H1 (cell line): ENCODE measurements at regions not wholly inside any gene's neighbourhood (a gene's known extent, or its start where the extent isn't known, plus 50 kb on each side); places are given as distances from the start of the nearest gene placed in this dataset.

Experiments used
- CTCF ChIA-PET: fragments of 300-600 bp; sonication (Branson Sonifier 250); formaldehyde crosslinking; loops from one replicate; lab custom pipeline; 2021; ENCODE audit not compliant: partially characterized antibody; lab: Charles Lee
- POLR2A ChIA-PET: fragments of 300-600 bp; sonication (Branson Sonifier 250); formaldehyde crosslinking; loops from one replicate; lab custom pipeline; 2021; ENCODE audit warnings: inconsistent platforms; ENCODE audit not compliant: partially characterized antibody; lab: Charles Lee
- DNase-seq, 2 experiments: peaks; one replicate each; pipeline versions ENCODE4 v3.0.0 to v3.0.0-alpha.2; 2010 to 2022; ENCODE audit warnings: low spot score in 2 of 2, low read depth in 1 of 2, mixed read lengths in 1 of 2
- FAIRE-seq: peaks from 2 replicates; lab custom pipeline; 2011; peaks lifted over from hg19 to GRCh38; lab: Jason Lieb, UNC
- H2AFZ ChIP-seq: 2 replicates; pipeline ENCODE4 v1.8.1; 2012; ENCODE audit warnings: low read length, inconsistent platforms
- H2AK5ac ChIP-seq: 2 replicates; pipeline ENCODE4 v1.6.1; 2013; ENCODE audit warnings: low read depth, low read length
- H2BK120ac ChIP-seq: replicated peaks from 2 replicates; pipeline ENCODE3; 2013; ENCODE audit warnings: low read depth, low read length, inconsistent platforms
- H2BK12ac ChIP-seq: 2 replicates; pipeline ENCODE4 v1.6.1; 2013; ENCODE audit warnings: low read depth, low read length
- H2BK15ac ChIP-seq: 2 replicates; pipeline ENCODE4 v1.6.1; 2013; ENCODE audit warnings: low read length
- H2BK20ac ChIP-seq: 2 replicates; pipeline ENCODE4 v1.6.1; 2013; ENCODE audit warnings: low read length
- H2BK5ac ChIP-seq: 2 replicates; pipeline ENCODE4 v1.6.1; 2013; ENCODE audit warnings: low read depth, low read length
- H3K14ac ChIP-seq: 2 replicates; pipeline ENCODE4 v1.6.1; 2013; ENCODE audit warnings: inconsistent platforms; ENCODE audit not compliant: insufficient read length
- H3K18ac ChIP-seq: 2 replicates; pipeline ENCODE4 v1.6.1; 2013; ENCODE audit warnings: low read length; ENCODE audit errors: extremely low read depth
- H3K23ac ChIP-seq: 2 replicates; pipeline ENCODE4 v1.6.1; 2013; ENCODE audit warnings: inconsistent platforms; ENCODE audit not compliant: insufficient read length
- H3K23me2 ChIP-seq: 2 replicates; pipeline ENCODE4 v1.6.1; 2013; ENCODE audit warnings: low read depth, low read length
- H3K27ac ChIP-seq: 2 replicates; pipeline ENCODE4 v1.6.1; 2011; ENCODE audit warnings: low read depth, low read length, inconsistent platforms
- H3K27me3 ChIP-seq, 4 experiments: replicated peaks in 1 of 4; 1 replicate in 1 of 4; 2 replicates in 3 of 4; pipeline versions ENCODE4 v1.6.1 to v1.8.1; 2011 to 2013; ENCODE audit warnings: low read length in 3 of 4, mild to moderate bottlenecking in 3 of 4, inconsistent platforms in 2 of 4, mixed read lengths in 2 of 4, moderate library complexity in 1 of 4; ENCODE audit not compliant: control insufficient read depth in 3 of 4, insufficient read depth in 3 of 4; ENCODE audit errors: extremely low read depth in 1 of 4
- H3K36me3 ChIP-seq, 4 experiments: 2 replicates each; pipeline versions ENCODE4 v1.6.1 to v1.8.1; 2011 to 2013; ENCODE audit warnings: mild to moderate bottlenecking in 4 of 4, low read length in 3 of 4, moderate library complexity in 2 of 4, control low read depth in 1 of 4, inconsistent platforms in 1 of 4; ENCODE audit not compliant: insufficient read depth in 4 of 4, control insufficient read depth in 2 of 4
- H3K4ac ChIP-seq: replicated peaks from 2 replicates; pipeline ENCODE3; 2013; ENCODE audit warnings: low read length, low read depth, mixed read lengths, inconsistent platforms; ENCODE audit not compliant: insufficient read length
- H3K4me1 ChIP-seq, 4 experiments: replicated peaks in 1 of 4; 1 replicate in 1 of 4; 2 replicates in 3 of 4; pipeline versions ENCODE4 v1.6.1 to v1.8.1; 2011 to 2013; ENCODE audit warnings: low read length in 3 of 4, inconsistent platforms in 2 of 4, mixed read lengths in 1 of 4; ENCODE audit not compliant: insufficient read depth in 4 of 4, control insufficient read depth in 3 of 4
- H3K4me2 ChIP-seq, 2 experiments: 2 replicates each; pipeline versions ENCODE4 v1.6.1 to v1.8.1; 2011 to 2013; ENCODE audit warnings: low read depth in 2 of 2, low read length in 2 of 2, control low read depth in 1 of 2, inconsistent platforms in 1 of 2, mild to moderate bottlenecking in 1 of 2; ENCODE audit not compliant: insufficient read depth in 1 of 2
- H3K4me3 ChIP-seq, 4 experiments: fragments of 200-600, 300-600 bp in 1 of 4; sonication (generic), shearing (Covaris generic), sonication (Bioruptor Twin) in 1 of 4; 2 replicates each; pipeline versions ENCODE4 v1.5.1 to v1.8.1; 2011 to 2016; ENCODE audit warnings: low read length in 4 of 4, low read depth in 3 of 4, control low read depth in 2 of 4, inconsistent platforms in 2 of 4, mild to moderate bottlenecking in 2 of 4, mixed read lengths in 1 of 4, moderate library complexity in 1 of 4; ENCODE audit not compliant: insufficient read depth in 2 of 4; ENCODE audit errors: extremely low read depth in 1 of 4
- H3K56ac ChIP-seq: replicated peaks from 2 replicates; pipeline ENCODE3; 2013; ENCODE audit warnings: low read depth, mild to moderate bottlenecking, mixed read lengths, low read length, inconsistent platforms; ENCODE audit not compliant: insufficient read length
- H3K79me1 ChIP-seq: 2 replicates; pipeline ENCODE4 v1.6.1; 2013; ENCODE audit warnings: low read depth, low read length, control low read depth
- H3K79me2 ChIP-seq, 2 experiments: 2 replicates each; pipeline versions ENCODE4 v1.6.1 to v1.8.1; 2012 to 2013; ENCODE audit warnings: low read length in 2 of 2, mild to moderate bottlenecking in 2 of 2, inconsistent platforms in 1 of 2; ENCODE audit not compliant: insufficient read depth in 2 of 2, control insufficient read depth in 1 of 2
- H3K9ac ChIP-seq, 4 experiments: replicated peaks in 1 of 4; 1 replicate in 1 of 4; 2 replicates in 3 of 4; pipeline versions ENCODE4 v1.6.1 to v1.8.1; 2011 to 2013; ENCODE audit warnings: low read depth in 3 of 4, low read length in 3 of 4, control low read depth in 2 of 4, mild to moderate bottlenecking in 2 of 4, moderate library complexity in 2 of 4, inconsistent platforms in 1 of 4; ENCODE audit errors: extremely low read depth in 1 of 4
- H3K9me3 ChIP-seq, 2 experiments: 2 replicates each; pipeline versions ENCODE4 v1.6.1 to v1.8.1; 2012 to 2013; ENCODE audit warnings: mild to moderate bottlenecking in 2 of 2, moderate library complexity in 2 of 2, control low read depth in 1 of 2, inconsistent platforms in 1 of 2, low read depth in 1 of 2, low read length in 1 of 2, mixed read lengths in 1 of 2; ENCODE audit not compliant: insufficient read depth in 2 of 2
- H4K20me1 ChIP-seq, 2 experiments: replicated peaks in 1 of 2; 2 replicates each; pipeline versions ENCODE3 to v1.8.1; 2011 to 2013; ENCODE audit warnings: inconsistent platforms in 2 of 2, low read length in 2 of 2, mild to moderate bottlenecking in 1 of 2; ENCODE audit not compliant: insufficient read depth in 2 of 2, control insufficient read depth in 1 of 2
- H4K5ac ChIP-seq: 2 replicates; pipeline ENCODE4 v1.6.1; 2013; ENCODE audit warnings: low read length, low read depth, mixed read lengths, inconsistent platforms; ENCODE audit not compliant: insufficient read length
- H4K8ac ChIP-seq: 2 replicates; pipeline ENCODE4 v1.8.0; 2013; ENCODE audit warnings: mild to moderate bottlenecking, moderate library complexity, low read length, inconsistent platforms; ENCODE audit not compliant: insufficient read depth; ENCODE audit errors: extremely low read depth
- H4K91ac ChIP-seq: replicated peaks from 2 replicates; pipeline ENCODE3; 2013; ENCODE audit warnings: low read length, mixed read lengths, inconsistent platforms; ENCODE audit not compliant: insufficient read length
- CBX5 ChIP-seq: fragments of 300-800, 300-1000 bp; sonication (generic); IDR thresholded peaks from 2 replicates; pipeline ENCODE4 v1.7.1; 2016; ENCODE audit warnings: antibody characterized with exemption, low read length, low read depth
- CBX8 ChIP-seq: fragments of 300-800, 300-1000 bp; sonication (generic); IDR thresholded peaks from 2 replicates; pipeline ENCODE4 v1.7.1; 2016; ENCODE audit warnings: low read depth, low read length, borderline replicate concordance
- WGBS, 2 experiments: shearing (Covaris generic) in 1 of 2; methylation state at CpG; one replicate each; pipeline versions ENCODE4 v1.1.6 to v1.1.7; 2013 to 2015; ENCODE audit warnings: low lambda C conversion rate in 2 of 2, mixed read lengths in 2 of 2, inconsistent platforms in 1 of 2, low coverage in 1 of 2, missing lambda C conversion rate in 1 of 2; ENCODE audit not compliant: insufficient replicate concordance in 2 of 2, insufficient coverage in 1 of 2, insufficient read length in 1 of 2; ENCODE audit errors: extremely low coverage in 1 of 2, missing lambda C conversion rate in 1 of 2; 5-methylcytosine and 5-hydroxymethylcytosine counted together

DNA sequence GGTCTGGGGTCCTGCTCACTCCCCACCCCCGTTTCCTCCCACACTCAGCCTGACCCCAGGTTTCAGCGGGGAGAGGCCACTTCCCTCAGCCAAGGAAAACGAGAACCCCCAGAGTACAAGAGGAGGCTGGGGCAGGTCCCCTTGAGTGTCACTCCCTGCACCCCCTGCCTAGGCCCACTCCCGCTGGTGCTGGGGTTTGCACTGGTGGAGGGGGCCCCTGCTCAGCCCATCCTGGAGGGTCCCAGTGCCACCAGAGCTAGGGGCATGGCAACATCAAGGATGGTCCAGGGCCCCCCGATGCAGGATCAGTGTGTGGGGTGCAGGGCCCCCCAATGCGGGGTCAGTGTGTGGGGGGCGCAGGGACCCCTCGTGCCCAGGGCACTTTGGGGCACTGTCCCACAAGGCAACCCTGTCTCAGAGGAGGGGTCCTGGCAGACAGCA lies 70.5 kb upstream of the KCTD7 start:
- Histone ChIP-seq H3K79me2 (peaks cover 0 to 17% of the 10 kb centered on the region in 2 experiments; a peak in 2 of 4 replicates), H3K9me3 (no peaks in the 10 kb centered on the region), H3K18ac (no peak overlapping the region), H3K14ac (no peak overlapping the region), H3K27me3 (no peaks in the 10 kb centered on the region), H3K23ac (no peak overlapping the region), H4K20me1 (peaks cover 10 to 13% of the 10 kb centered on the region in 2 experiments), H3K4me3 (no peak overlapping the region), H3K23me2 (no peaks in the 10 kb centered on the region), H3K56ac (no peak overlapping the region), H2BK5ac (peak overlapping the region; percentile 81; the same call in 1 of the 2 replicates), H2BK15ac (no peak overlapping the region), H2BK12ac (no peak overlapping the region), H3K4me1 (peaks cover 0 to 5% (median 1%) of the 10 kb centered on the region in 4 experiments; a peak in 4 of 7 replicates), H2AK5ac (no peak overlapping the region), H4K91ac (no peak overlapping the region), H3K9ac (no peak overlapping the region; a peak in 1 of 7 replicates), H2BK120ac (no peak overlapping the region), H4K8ac (no peak overlapping the region), H3K79me1 (peaks cover 9% of the 10 kb centered on the region; the same call in 1 of the 2 replicates), H3K4me2 (no peak overlapping the region), H4K5ac (no peak overlapping the region), H3K4ac (no peak overlapping the region), H2AFZ (no peak overlapping the region), H3K36me3 (peaks cover 2 to 24% (median 15%) of the 10 kb centered on the region in 4 experiments; a peak in 7 of 8 replicates), H3K27ac (0 out of 2 replicates have a peak overlapping the region, but pooled peaks have one; percentile 20), H2BK20ac (no peak overlapping the region)
- POLR2A ChIA-PET: interaction anchor here (0.6 to 4.9 kb wide), 8 partner anchors 9 to 179 kb away, joined by 3 to 21 read pairs (median 3); partner anchors contain the start of gene KCTD7
- no peak for DNase-seq
- FAIRE-seq: no peak
- CTCF ChIA-PET: interaction anchor here (0.5 to 3.7 kb wide), 42 partner anchors 10 to 436 kb away, joined by 3 to 34 read pairs (median 4); no protein-coding TSS in a partner anchor
- 94% methylated on average over 8 of the region's 8 CpGs; no CpG with 5 or more reads in 1 of the 2 experiments for WGBS, 2 experiments
- no peak for TF ChIP-seq CBX5
- TF ChIP-seq CBX8: no peak
